ENCODE measurements at regions not wholly inside any gene's neighbourhood (a gene's known extent, or its start where the extent isn't known, plus 50 kb on each side); places are given as distances from the start of the nearest gene placed in this dataset.
"Not testable (repeated sequence)": the region's sequence is repeated elsewhere in the genome, so short reads cannot be mapped to it uniquely, and the experiment has no call there.

GRCh38 chr7:119903085-119903484 lies 369.9 kb upstream of the KCND2 start:
- DNase-seq = no peak

DNA sequence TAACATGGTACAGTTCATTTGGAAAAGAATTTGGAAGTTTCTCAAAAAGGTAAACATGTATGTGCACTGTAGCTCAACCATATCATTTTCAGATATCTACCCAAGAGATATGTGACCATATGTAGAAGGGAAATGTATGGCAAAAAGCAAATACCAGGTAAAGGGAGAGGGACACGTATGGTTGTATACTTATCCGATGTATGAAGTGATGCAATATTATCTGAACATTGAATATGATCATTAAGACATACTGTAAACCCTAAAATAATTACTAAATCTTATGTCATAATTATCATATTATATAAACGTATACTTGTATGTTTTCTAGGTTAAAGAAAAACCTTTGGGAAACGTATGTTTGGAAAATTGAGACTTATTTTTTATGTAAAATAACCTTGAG lies 367.5 kb upstream of the KCND2 start:
- DNase-seq = no peak

DNA sequence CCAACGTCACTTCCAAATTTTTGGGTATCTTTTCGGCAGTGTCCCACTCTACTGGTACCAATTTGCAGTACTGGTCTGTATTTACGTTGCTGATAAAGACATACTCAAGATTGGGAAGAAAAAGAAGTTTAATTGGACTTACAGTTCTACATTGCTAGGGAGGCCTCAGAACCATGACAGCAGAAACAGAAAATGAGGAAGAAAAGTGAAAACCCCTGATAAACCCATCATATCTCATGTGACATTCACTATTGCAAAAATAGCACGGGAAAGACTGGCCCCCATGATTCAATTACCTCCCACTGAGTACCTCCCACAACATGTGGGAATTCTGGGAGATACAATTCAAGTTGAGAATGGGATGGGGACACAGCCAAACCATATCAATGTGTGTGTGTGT lies 364.0 kb upstream of the KCND2 start:
- DNase-seq = no peak

- DNase-seq = not testable (repeated sequence)
These were observed 358.9 kb upstream of the KCND2 start for GRCh38 chr7:119914119-119914518.

DNA sequence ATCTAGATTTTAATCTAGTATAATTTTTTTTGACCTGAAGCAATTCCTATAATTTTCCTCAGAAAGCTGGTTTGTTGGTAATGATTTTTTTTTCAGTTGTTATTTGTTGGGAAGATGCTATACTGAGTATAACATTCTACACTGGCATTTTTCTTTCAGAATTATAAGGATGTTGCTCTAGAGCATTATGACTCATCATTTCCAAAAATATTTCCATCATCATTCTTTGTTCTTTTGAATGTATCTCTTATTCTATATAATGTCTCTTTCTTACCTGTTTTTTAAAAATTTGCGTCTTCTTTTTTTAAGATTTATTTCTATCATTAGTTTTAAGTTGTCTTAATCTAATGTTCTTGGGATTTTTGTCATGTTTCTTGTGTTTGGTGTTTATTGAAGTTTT lies 356.5 kb upstream of the KCND2 start:
- DNase-seq = no peak

GRCh38 chr7:119918185-119918584 lies 354.8 kb upstream of the KCND2 start:
- no peak for DNase-seq

DNA sequence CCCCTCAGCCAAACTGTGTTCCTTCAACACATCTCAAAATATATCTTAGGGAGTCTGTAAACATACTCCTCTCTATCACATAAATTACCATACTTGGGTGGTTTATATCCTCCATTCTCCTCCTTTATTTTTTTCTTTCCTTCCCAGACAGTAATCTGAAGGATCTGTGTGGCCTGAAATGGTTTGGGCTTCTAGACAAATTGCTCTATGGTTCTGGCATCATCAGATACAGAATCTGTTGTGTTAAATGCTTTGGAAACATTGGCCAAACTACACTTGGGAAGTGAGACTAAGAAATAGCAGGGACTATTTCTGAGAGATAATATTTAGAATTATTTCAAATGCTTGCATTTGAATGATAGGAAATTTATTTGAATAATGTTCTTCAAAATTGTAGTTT lies 353.0 kb upstream of the KCND2 start:
- no peak for DNase-seq

DNA sequence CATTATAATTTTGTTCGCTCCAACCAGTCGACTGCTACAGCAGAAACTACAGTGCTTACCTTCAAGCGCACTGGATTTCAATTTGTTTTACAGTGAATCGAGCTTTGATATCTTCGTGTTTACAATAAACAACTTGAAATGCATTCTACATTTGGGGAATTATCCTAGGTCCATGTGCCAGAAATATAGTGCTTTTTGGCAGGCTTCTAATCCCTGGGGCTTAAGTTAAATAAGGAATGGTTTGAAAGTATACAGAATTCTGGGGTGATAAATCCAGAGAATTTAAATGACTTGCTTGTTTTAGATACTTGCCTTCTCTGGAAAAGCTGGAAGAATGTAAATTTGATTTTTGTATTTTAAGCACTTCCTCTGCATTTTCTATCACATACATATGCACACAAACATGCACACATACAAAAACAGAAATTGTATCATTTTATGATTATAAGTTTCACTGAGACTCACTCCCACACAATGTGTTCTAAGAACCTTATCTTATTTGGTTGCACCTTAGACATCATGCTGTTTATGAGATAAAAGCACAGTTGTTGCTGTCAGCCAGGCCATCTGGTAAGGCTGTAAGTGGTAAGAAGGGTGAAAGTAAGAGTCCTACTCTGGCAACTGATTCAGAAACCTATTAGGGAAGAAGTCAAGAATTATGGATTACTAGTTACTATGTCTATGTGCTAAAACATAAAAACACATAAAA lies 347.2 kb upstream of the KCND2 start:
- no peak for DNase-seq

DNA sequence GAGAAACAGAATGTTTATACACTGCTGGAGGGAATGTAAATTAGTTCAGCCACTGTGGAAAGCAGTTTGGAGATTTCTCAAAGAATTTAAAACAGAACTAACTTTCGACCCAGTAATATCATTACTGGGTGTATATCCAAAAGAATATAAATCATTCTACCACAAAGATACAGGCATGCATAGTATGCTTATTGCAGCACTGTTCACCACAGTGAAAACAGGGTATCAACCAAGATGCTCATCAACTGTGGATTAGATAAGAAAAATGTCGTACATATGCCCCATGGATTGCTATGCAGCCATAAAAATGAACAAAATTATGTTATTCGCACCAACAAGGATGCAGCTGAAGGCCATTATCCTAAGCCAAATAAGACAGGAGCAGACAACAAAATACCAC lies 343.1 kb upstream of the KCND2 start:
- DNase-seq = no peak

GRCh38 chr7:119931230-119931824 lies 341.6 kb upstream of the KCND2 start:
- DNase-seq = no peak

DNA sequence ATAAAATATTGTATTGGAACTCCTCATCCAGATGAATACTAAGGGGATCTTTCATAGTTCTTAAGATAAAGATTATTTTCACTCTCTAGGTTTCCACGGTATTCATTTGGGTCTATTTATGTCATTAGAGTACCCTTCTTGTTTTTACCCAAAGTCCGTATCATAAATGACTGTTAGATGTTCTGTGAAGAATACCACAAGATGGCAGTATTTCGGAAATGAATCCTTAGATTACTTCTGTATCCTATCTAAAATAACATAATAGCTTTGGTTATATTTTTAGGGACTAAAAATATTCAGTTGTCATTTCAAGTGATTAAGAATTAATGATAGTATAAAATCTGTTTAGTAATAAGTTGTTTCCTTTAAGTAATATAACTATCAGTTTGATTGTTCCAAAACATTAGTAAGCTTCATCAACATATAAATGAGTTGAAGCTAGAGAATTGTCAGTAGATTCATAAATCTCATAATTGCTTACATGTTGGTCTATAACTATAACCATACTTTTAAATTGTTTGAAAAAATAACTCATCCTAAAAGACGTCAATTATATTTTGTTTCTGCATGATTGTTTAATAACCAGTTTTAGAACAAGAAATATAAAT lies 337.5 kb upstream of the KCND2 start:
- peak; percentile 49 to 71 for DNase-seq

DNA sequence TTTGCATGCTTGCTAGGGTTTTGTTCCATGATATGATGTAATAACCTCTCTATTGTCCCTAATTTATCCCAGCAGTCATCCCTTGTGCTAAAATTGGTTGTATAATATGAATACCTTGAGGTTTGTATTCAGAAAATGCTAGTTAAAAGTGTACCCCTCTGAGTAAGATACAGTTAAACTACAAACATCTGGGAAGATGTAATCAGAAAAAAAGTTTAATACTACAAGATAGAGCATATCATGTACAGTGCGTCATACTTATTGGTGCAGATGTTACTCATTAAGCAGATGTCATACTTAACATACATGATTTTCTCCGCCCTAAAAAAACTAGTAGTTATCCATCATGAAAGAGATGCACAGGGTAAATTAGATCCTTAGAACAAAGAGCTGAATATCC lies 336.1 kb upstream of the KCND2 start:
- no peak for DNase-seq

GRCh38 chr7:119937745-119938144 lies 335.2 kb upstream of the KCND2 start:
- no peak for DNase-seq

GRCh38 chr7:119943942-119944600 lies 328.9 kb upstream of the KCND2 start:
- DNase-seq = no peak

- no peak for DNase-seq
These were observed 328.4 kb upstream of the KCND2 start for GRCh38 chr7:119944601-119944972.

- no peak for DNase-seq
These were observed 327.2 kb upstream of the KCND2 start for GRCh38 chr7:119945822-119946221.

GRCh38 chr7:119949053-119949452 lies 323.9 kb upstream of the KCND2 start:
- DNase-seq = no peak

DNA sequence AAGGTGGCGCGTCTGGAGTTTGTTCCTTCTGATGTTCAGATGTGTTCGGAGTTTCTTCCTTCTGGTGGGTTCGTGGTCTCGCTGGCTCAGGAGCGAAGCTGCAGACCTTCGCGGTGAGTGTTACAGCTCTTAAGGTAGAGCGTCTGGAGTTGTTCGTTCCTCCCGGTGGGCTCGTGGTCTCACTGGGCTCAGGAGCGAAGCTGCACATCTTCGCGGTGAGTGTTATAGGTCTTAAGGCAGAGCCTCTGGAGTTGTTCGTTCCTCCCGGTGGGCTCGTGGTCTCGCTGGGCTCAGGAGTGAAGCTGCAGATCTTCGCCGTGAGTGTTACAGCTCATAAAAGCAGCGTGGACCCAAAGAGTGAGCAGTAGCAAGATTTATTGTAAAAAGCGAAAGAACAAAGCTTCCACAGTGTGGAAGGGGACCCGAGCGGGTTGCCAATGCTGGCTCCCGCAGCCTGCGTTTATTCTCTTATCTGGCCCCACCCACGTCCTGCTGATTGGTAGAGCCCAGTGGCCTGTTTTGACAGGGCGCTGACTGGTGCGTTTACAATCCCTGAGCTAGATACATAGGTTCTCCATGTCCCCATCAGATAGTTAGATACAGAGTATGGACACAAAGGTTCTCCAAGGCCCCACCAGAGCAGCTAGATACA lies 322.5 kb upstream of the KCND2 start:
- DNase-seq = not testable (repeated sequence)

- DNase-seq = not testable (repeated sequence)
These were observed 321.4 kb upstream of the KCND2 start for GRCh38 chr7:119951614-119952013.

DNA sequence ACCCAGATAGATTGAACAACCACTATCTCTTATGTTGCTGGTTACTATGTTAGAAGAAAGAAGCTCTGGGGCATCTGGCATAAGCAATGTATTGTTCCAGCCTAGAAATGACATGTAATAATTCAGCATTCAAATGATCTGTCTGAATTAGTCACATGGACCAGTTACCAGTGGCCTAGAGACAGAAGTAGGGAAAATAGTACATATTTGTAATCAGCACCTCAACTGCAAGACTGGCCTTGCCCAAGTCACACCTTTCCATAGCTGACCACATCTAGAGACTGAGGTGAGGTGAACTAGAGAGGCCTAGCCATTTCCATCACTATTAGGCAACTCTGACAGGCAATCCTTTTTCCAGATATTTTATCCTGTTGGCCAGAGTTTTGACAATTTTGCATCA lies 315.6 kb upstream of the KCND2 start:
- no peak for DNase-seq

GRCh38 chr7:119959811-119960210 lies 313.2 kb upstream of the KCND2 start:
- DNase-seq = no peak

GRCh38 chr7:119963654-119964053 lies 309.3 kb upstream of the KCND2 start:
- no peak for DNase-seq

GRCh38 chr7:119964065-119964464 lies 308.9 kb upstream of the KCND2 start:
- DNase-seq = no peak
